ENCODE measurements at regions not wholly inside any gene's neighbourhood (a gene's known extent, or its start where the extent isn't known, plus 50 kb on each side); places are given as distances from the start of the nearest gene placed in this dataset.

DNA sequence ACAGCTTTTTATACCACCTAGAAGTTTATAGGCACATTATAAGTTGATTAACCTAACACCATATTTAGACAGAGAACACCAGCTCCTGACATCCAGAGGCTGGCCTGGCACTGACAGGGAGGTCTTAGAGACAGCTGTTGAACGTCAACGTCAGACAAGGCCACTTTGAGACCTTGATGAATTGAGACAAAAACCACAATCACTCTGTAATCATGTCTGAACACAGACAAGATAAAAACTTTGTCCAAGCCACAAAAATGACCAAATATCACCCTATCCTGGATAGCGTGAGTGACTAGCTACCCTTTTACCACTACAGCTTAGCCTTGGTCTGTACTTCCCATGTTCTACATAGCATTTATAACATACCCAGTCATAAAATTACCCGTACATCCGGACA is 403.6 kb upstream of the CHRM3 start:
- TF ChIP-seq, protein P1, sequence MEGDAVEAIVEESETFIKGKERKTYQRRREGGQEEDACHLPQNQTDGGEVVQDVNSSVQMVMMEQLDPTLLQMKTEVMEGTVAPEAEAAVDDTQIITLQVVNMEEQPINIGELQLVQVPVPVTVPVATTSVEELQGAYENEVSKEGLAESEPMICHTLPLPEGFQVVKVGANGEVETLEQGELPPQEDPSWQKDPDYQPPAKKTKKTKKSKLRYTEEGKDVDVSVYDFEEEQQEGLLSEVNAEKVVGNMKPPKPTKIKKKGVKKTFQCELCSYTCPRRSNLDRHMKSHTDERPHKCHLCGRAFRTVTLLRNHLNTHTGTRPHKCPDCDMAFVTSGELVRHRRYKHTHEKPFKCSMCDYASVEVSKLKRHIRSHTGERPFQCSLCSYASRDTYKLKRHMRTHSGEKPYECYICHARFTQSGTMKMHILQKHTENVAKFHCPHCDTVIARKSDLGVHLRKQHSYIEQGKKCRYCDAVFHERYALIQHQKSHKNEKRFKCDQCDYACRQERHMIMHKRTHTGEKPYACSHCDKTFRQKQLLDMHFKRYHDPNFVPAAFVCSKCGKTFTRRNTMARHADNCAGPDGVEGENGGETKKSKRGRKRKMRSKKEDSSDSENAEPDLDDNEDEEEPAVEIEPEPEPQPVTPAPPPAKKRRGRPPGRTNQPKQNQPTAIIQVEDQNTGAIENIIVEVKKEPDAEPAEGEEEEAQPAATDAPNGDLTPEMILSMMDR (IDR thresholded peaks at IDR 0.05; ENCODE audit: low read length, missing control alignments) = no peak
- no peak for DNase-seq (ENCODE audit: low read depth)
- no peak overlapping the region for H3K4me3 ChIP-seq (replicated peaks; ENCODE audit: low read depth, low read length)

DNA sequence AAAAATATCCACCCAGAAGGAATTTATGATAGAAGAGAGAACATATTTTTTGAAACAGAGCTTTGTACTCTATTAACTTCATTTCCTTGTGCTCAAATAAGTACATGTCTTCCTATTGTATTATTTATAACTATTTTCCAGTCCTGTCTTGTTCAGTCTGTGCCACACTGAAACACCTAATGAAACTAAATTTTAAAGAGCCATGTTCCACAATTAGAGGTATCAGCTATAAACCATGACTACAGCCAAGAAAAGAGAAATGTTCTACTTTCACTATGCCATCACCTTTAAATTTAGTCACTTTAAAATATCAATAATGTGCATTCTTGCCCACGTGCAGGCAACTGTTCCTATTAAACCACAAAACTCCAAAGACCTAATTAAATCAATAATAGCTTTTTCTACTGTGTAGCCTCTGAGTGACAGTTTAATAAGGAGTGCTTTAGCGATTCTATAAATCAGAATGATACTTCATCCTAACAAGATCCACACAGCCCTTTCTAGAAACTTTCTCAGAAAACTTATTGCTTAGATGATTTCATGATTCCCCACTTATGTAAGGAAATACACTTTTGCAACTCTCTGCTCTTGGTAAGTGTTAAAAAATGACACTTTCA is 404.9 kb upstream of the CHRM3 start:
- TF ChIP-seq, protein P1 (IDR thresholded peaks at IDR 0.05; ENCODE audit: low read length, missing control alignments) = no peak
- no peak for DNase-seq (ENCODE audit: low read depth)
- H3K4me3 ChIP-seq (replicated peaks; ENCODE audit: low read depth, low read length) = no peak overlapping the region

DNA sequence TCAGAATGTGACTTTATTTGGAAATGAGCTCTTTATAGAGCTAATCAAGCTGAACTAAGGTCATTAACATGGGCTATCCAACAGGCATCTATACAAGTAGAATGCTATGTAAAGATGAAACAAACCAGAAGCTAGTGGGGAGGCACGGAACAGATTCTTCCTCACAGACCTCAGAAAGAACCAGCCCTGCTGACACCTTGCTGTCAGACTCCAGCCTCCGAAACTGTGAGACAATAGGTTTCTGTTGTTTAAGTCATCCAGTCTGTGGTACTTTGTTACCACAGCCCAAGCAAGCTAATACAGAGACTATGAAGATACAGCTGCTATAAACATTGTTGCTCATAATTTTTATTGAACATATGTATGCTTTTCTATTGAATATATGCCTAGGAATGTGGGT is 406.3 kb upstream of the CHRM3 start:
- H3K4me3 ChIP-seq (replicated peaks; ENCODE audit: low read depth, low read length) = no peak overlapping the region
- no peak for DNase-seq (ENCODE audit: low read depth)
- TF ChIP-seq, protein P1 (IDR thresholded peaks at IDR 0.05; ENCODE audit: low read length, missing control alignments) = no peak

DNA sequence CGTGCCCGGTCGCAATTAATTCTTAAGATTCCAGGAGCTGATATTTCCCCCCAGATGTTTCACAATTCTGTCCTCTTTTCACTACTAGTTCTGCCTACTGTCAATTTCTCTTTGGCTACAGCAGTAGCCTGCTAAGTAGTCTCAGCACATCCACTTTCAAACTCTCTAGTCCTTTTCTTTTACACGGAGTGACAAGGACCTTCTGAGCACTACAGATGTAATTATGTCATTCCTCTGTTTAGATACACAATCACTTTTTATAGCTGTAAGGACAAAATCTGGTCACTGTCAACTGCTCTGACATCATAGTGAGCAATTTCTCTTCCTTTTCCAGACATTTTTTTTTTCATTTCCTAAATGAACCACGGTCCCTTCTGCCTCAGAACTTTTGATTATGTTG is 421.7 kb upstream of the CHRM3 start:
- no peak overlapping the region for H3K4me3 ChIP-seq (replicated peaks; ENCODE audit: low read depth, low read length)
- DNase-seq (ENCODE audit: low read depth) = no peak
- TF ChIP-seq, protein P1 (IDR thresholded peaks at IDR 0.05; ENCODE audit: low read length, missing control alignments) = no peak

DNA sequence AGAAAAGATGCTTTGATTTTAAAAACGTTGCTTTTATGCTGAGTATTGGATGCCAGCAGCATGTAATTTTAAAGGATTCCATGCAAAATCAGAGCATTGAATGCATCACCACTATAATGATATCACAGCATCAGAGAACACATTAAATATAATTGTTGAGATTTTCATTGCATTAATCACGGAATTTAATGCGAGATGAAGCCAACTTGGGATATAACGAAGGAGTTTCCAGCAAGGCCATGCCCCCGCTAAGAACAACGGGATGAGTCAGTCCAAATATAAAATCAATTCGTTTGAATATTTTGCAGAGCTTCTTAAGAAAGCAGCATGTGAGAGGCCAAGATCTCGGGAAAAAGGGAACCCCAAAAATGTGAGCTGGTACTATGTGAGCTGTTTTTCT is 423.4 kb upstream of the CHRM3 start:
- TF ChIP-seq, protein P1 (IDR thresholded peaks at IDR 0.05; ENCODE audit: low read length, missing control alignments) = no peak
- H3K4me3 ChIP-seq (replicated peaks; ENCODE audit: low read depth, low read length) = no peak overlapping the region
- no peak for DNase-seq (ENCODE audit: low read depth)

DNA sequence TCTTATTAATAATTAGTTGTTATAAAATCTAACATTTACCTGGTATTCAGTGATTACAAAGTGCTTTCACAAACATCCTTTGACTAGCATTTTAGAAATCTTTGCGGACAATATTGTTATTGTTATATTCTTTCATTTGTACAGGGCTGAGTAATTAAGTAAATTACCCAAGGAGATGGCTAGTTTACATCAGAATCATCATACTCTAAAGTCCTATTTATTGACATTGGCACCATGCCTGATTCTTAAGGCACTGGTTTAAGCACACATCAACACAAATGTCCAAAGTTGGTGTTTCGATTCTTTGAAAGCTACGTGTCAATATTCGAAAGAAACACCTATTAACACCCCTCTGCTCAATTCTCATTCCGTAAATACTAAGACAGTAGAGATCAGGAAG is 424.6 kb upstream of the CHRM3 start:
- TF ChIP-seq, protein P1 (IDR thresholded peaks at IDR 0.05; ENCODE audit: low read length, missing control alignments) = no peak
- no peak for DNase-seq (ENCODE audit: low read depth)
- no peak overlapping the region for H3K4me3 ChIP-seq (replicated peaks; ENCODE audit: low read depth, low read length)

DNA sequence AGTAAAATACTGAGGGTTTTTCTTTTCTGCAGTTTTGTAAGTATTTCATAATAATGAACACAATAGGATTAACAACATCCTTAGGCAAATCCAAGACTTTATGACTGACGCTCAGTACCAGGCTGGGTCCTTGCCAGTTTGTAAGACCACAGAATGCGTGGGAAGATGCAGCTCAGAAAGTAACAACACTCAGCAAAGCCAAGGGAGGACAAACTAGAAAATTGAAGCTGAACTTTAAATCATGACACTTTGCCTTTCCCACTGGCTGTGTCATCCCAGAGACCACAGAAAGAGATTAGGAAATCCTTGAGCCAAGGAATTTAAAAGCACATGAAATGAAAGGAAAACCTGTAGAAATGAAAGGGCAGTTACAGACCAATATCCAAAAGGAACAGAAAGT is 426.3 kb upstream of the CHRM3 start:
- H3K4me3 ChIP-seq (replicated peaks; ENCODE audit: low read depth, low read length) = no peak overlapping the region
- DNase-seq (ENCODE audit: low read depth) = peak; percentile 72
- TF ChIP-seq, protein P1 (IDR thresholded peaks at IDR 0.05; ENCODE audit: low read length, missing control alignments) = no peak

Measured in fibroblast of pulmonary artery (primary cell).